Endodermal cell (in vitro differentiated cells): ENCODE measurements at regions not wholly inside any gene's neighbourhood (a gene's known extent, or its start where the extent isn't known, plus 50 kb on each side); places are given as distances from the start of the nearest gene placed in this dataset.

Source experiments
- DNase-seq: peaks from one replicate; pipeline ENCODE4 v3.0.0-alpha.2; 2017
- H3K27ac ChIP-seq: 2 replicates; pipeline ENCODE4 v1.5.1; 2013; ENCODE audit warnings: mild to moderate bottlenecking, low read depth, low read length, moderate library complexity
- H3K27me3 ChIP-seq: 2 replicates; pipeline ENCODE4 v1.6.1; 2013; ENCODE audit warnings: mild to moderate bottlenecking, low read length, moderate library complexity; ENCODE audit not compliant: insufficient read depth, control insufficient read depth, poor library complexity, severe bottlenecking
- H3K36me3 ChIP-seq: 2 replicates; pipeline ENCODE4 v1.7.0; 2013; ENCODE audit warnings: mild to moderate bottlenecking, low read length, moderate library complexity; ENCODE audit not compliant: control insufficient read depth, insufficient read depth
- H3K4me1 ChIP-seq: one replicate; pipeline ENCODE4 v1.7.0; 2013; ENCODE audit warnings: low read length; ENCODE audit not compliant: control insufficient read depth, insufficient read depth
- H3K4me3 ChIP-seq: 2 replicates; pipeline ENCODE4 v1.5.1; 2013; ENCODE audit warnings: mild to moderate bottlenecking, low read length, moderate library complexity
- H3K9ac ChIP-seq: 2 replicates; pipeline ENCODE4 v1.6.1; 2013; ENCODE audit warnings: mild to moderate bottlenecking, low read length, moderate library complexity; ENCODE audit not compliant: poor library complexity, severe bottlenecking; ENCODE audit errors: extremely low read depth
- H3K9me3 ChIP-seq: 2 replicates; pipeline ENCODE4 v1.6.1; 2013; ENCODE audit warnings: mild to moderate bottlenecking, low read length, moderate library complexity; ENCODE audit not compliant: control insufficient read depth
- H3K27ac Mint-ChIP-seq: 2 replicates; pipeline ENCODE4 v1.8.0; 2020; ENCODE audit warnings: mixed read lengths
- H3K27me3 Mint-ChIP-seq: 2 replicates; pipeline ENCODE4 v1.8.0; 2021; ENCODE audit warnings: mild to moderate bottlenecking, mixed read lengths; ENCODE audit not compliant: insufficient read depth
- H3K36me3 Mint-ChIP-seq: 2 replicates; pipeline ENCODE4 v1.8.0; 2020; ENCODE audit warnings: low read depth, mixed read lengths
- H3K4me1 Mint-ChIP-seq: 2 replicates; pipeline ENCODE4 v1.8.0; 2020; ENCODE audit warnings: mixed read lengths
- H3K4me3 Mint-ChIP-seq: 2 replicates; pipeline ENCODE4 v1.8.0; 2020; ENCODE audit warnings: mild to moderate bottlenecking, moderate library complexity, mixed read lengths
- H3K9me3 Mint-ChIP-seq: 2 replicates; pipeline ENCODE4 v1.8.0; 2020; ENCODE audit warnings: mild to moderate bottlenecking, mixed read lengths
- WGBS, 2 experiments: methylation state at CpG; one replicate each; pipeline versions ENCODE4 v1.1.5 to v1.1.7; 2013; ENCODE audit warnings: missing lambda C conversion rate in 2 of 2, mixed read lengths in 1 of 2; ENCODE audit not compliant: insufficient coverage in 1 of 2, insufficient read length in 1 of 2; 5-methylcytosine and 5-hydroxymethylcytosine counted together
- TF ChIP-seq, protein P1 (sequence below): fragments of 200-600 bp; sonication (generic); conservative IDR thresholded peaks from 2 replicates; pipeline ENCODE4 v1.5.0; 2021; ENCODE audit warnings: antibody characterized with exemption, mild to moderate bottlenecking

DNA sequence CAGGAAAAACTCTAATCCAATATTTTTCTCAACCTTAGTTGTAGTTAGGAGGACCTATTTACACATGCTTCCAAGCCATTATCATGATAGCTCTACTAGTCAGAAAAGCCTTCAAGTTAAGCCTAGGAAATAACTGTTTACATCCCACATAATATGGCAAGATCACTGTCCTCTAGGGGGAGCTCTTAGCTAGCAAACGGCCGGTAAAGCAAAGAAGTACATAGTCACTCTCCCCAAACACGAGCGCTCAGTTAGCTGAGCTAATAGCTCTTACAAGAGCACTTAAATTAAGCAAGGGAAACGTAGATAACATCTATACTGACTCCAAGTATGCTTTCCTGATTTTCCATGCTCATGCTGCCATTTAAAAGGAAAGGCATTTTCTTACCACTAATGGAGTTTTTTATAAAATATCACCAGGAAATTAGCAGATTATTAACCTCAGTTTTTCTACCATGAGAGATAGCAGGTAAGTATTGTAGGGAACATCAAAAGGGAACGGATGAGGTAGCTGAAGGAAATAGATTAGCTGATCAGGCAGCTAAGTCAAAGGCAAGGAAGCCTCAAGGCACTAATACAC lies 100.6 kb upstream of the PABPC3 start:
- H3K9me3 Mint-ChIP-seq = no peaks in the 10 kb centered on the region
- TF ChIP-seq, protein P1, sequence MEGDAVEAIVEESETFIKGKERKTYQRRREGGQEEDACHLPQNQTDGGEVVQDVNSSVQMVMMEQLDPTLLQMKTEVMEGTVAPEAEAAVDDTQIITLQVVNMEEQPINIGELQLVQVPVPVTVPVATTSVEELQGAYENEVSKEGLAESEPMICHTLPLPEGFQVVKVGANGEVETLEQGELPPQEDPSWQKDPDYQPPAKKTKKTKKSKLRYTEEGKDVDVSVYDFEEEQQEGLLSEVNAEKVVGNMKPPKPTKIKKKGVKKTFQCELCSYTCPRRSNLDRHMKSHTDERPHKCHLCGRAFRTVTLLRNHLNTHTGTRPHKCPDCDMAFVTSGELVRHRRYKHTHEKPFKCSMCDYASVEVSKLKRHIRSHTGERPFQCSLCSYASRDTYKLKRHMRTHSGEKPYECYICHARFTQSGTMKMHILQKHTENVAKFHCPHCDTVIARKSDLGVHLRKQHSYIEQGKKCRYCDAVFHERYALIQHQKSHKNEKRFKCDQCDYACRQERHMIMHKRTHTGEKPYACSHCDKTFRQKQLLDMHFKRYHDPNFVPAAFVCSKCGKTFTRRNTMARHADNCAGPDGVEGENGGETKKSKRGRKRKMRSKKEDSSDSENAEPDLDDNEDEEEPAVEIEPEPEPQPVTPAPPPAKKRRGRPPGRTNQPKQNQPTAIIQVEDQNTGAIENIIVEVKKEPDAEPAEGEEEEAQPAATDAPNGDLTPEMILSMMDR = peak; percentile 92
- no peak overlapping the region for H3K9ac ChIP-seq
- no peaks in the 10 kb centered on the region for H3K36me3 ChIP-seq
- peak; percentile 86 for DNase-seq
- no peaks in the 10 kb centered on the region for H3K27me3 ChIP-seq
- H3K4me3 Mint-ChIP-seq = no peak overlapping the region
- no peaks in the 10 kb centered on the region for H3K9me3 ChIP-seq
- no peaks in the 10 kb centered on the region for H3K4me1 ChIP-seq
- no peaks in the 10 kb centered on the region for H3K36me3 Mint-ChIP-seq
- peaks cover 5% of the 10 kb centered on the region for H3K4me1 Mint-ChIP-seq
- no peak overlapping the region for H3K4me3 ChIP-seq
- H3K27me3 Mint-ChIP-seq = peaks cover 5% of the 10 kb centered on the region
- 17 to 22% methylated on average over 5 to 6 of the region's 6 CpGs for WGBS, 2 experiments
- H3K27ac ChIP-seq = no peak overlapping the region
- no peak overlapping the region for H3K27ac Mint-ChIP-seq

DNA sequence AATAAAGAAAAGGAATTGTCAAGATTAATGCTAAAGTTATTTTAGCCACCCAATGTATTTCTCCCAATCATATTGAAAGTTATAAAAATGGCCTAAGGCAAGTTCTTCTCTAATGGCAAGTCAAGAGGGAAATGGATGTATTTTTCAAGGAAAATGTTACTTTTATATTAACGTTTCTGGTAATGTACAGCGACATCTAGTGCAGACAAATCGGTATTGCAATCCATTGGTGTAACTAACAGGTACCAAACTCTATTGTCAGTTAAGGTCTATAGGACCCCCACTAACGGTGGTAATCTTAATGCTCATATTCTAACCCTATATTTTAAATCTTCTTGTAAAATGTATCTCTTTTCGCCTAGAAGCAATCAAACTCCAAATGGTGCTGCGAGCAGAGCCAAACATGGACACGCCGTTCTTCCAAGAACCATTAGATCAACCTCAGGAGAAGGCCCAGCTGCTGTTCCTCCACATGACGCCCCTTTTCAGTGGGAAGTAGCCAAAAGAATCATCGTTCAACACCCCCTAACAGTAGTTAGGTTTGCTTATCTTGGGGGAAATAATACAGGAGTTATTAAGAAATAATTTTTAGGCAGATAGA lies 98.5 kb upstream of the PABPC3 start:
- WGBS, 2 experiments = 42 to 45% methylated on average over 8 to 10 of the region's 10 CpGs
- H3K36me3 ChIP-seq = no peaks in the 10 kb centered on the region
- H3K36me3 Mint-ChIP-seq = no peaks in the 10 kb centered on the region
- no peaks in the 10 kb centered on the region for H3K27me3 Mint-ChIP-seq
- H3K27ac Mint-ChIP-seq = no peak overlapping the region
- no peak overlapping the region for H3K4me3 ChIP-seq
- no peak overlapping the region for H3K4me3 Mint-ChIP-seq
- no peaks in the 10 kb centered on the region for H3K9me3 ChIP-seq
- no peaks in the 10 kb centered on the region for H3K27me3 ChIP-seq
- H3K4me1 Mint-ChIP-seq = peaks cover 5% of the 10 kb centered on the region
- H3K9me3 Mint-ChIP-seq = no peaks in the 10 kb centered on the region
- DNase-seq = no peak
- TF ChIP-seq, protein P1 = peak; percentile 88
- no peaks in the 10 kb centered on the region for H3K4me1 ChIP-seq
- H3K9ac ChIP-seq = no peak overlapping the region
- no peak overlapping the region for H3K27ac ChIP-seq

DNA sequence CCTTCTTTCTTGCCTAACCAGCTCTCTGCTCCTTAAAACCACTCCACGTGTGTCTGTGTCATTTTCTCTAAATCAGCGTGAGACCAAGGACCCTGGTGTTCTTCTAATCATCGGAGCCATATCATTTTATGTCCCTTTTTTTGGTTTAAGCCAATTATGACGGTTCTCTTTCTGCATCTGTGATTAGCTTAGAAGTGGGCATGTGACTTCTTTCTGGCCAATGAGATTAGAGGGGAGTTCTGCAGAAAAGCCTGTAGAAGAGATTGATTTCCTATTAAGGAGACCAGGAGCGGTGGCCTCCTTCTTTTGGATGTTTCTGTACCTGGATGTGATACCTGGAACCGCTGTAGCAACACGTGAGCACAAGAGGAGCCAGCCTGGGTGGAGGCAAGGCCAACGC lies 97.5 kb upstream of the PABPC3 start:
- no peaks in the 10 kb centered on the region for H3K36me3 Mint-ChIP-seq
- no peak for DNase-seq
- peaks cover 5% of the 10 kb centered on the region for H3K4me1 Mint-ChIP-seq
- no peaks in the 10 kb centered on the region for H3K27me3 ChIP-seq
- H3K27me3 Mint-ChIP-seq = no peaks in the 10 kb centered on the region
- no peak overlapping the region for H3K9ac ChIP-seq
- no peak overlapping the region for H3K4me3 Mint-ChIP-seq
- no peaks in the 10 kb centered on the region for H3K9me3 Mint-ChIP-seq
- H3K27ac ChIP-seq = no peak overlapping the region
- H3K9me3 ChIP-seq = no peaks in the 10 kb centered on the region
- no peaks in the 10 kb centered on the region for H3K4me1 ChIP-seq
- no peak overlapping the region for H3K27ac Mint-ChIP-seq
- 95 to 96% methylated on average over 7 to 8 of the region's 8 CpGs for WGBS, 2 experiments
- H3K4me3 ChIP-seq = no peak overlapping the region
- TF ChIP-seq, protein P1 = no peak
- no peaks in the 10 kb centered on the region for H3K36me3 ChIP-seq
